ENCODE measurements at regions not wholly inside any gene's neighbourhood (a gene's known extent, or its start where the extent isn't known, plus 50 kb on each side); places are given as distances from the start of the nearest gene placed in this dataset.

GRCh38 chr3:31404871-31405270, 127.9 kb upstream of the STT3B start:
- DNase-seq (ENCODE audit: low read depth in 2 of 3, low spot score in 2 of 3), result no peak

GRCh38 chr3:31405515-31405914, 127.2 kb upstream of the STT3B start:
- no peak for DNase-seq (ENCODE audit: low read depth in 2 of 3, low spot score in 2 of 3)

DNA sequence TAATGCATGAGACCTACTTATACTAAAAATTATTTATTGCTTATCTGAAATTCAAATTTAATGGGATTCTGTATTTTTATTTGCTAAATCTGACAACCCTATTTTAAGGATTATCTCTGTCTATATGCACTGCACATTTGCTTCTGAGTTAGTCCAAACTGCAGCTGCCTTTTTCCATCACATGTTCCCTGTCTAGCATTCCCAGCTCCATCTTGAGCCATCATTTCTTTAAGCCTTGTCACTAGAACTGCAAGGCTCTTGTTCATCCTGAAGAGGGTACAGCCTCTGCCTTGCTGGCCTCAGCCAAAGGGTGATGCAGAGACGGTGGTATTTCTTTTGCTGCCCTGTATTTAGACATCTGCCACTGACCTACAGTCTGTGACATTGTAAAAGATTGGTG, 125.8 kb upstream of the STT3B start:
- DNase-seq (ENCODE audit: low read depth in 2 of 3, low spot score in 2 of 3), result no peak

DNA sequence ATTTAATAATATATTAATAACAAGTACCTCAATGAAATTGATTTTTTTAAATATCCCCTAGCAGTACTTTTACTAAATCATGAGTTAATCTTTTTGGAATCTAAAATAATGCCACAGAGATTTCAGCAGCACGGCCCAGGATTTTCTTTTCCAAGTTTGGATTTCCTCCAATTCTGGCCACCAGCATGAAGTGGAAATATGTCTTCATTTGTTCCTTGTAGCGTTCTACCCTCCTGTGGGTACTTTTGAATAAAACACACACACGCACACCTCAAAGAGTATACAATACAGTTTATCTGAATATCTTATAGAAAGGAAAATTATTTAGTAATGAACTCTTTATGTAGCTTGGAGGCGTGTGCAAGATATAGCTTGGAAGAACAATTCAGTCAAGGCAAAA, 125.1 kb upstream of the STT3B start:
- no peak for DNase-seq (ENCODE audit: low read depth in 2 of 3, low spot score in 2 of 3)

DNA sequence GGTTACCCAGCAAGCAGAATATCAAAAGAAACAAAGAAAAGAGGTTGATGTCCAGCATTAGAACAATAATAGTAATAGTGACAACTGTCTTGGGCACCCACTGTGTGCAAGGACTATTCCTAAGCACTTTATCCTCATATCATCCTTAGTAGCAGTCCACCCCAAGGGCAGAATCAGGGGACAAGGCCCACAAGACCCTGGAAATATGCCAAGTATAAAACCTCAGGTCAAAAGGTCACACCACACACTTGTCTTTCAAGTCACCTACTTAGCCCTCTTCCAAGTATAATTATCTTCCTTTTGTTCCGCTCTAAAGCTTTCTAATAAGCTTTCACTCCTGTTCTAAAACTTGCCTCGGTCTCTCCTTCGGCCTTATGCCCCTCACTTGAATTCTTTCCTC, 124.0 kb upstream of the STT3B start:
- no peak for DNase-seq (ENCODE audit: low read depth in 2 of 3, low spot score in 2 of 3)

GRCh38 chr3:31409389-31409788, 123.3 kb upstream of the STT3B start:
- no peak for DNase-seq (ENCODE audit: low read depth in 2 of 3, low spot score in 2 of 3)

DNA sequence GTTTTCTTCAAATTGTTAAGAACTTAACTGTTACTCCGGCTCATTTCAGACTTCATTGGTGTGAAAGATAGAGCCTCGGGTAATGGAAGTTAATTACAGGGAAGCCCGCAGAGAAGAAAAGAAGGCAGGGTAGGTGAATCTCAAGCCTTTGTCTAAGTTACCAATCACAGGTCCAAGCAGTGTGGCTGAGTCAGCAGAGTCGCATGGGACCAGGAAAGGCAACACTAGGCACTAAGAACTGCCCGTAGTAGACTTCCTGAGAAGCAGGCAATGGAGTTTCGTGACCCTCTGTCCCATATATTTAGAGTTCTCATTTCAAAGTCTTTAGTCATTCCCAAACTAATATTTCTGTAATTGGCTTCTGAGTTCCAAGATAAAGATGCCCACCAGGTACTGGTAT, 122.9 kb upstream of the STT3B start:
- no peak for DNase-seq (ENCODE audit: low read depth in 2 of 3, low spot score in 2 of 3)

DNA sequence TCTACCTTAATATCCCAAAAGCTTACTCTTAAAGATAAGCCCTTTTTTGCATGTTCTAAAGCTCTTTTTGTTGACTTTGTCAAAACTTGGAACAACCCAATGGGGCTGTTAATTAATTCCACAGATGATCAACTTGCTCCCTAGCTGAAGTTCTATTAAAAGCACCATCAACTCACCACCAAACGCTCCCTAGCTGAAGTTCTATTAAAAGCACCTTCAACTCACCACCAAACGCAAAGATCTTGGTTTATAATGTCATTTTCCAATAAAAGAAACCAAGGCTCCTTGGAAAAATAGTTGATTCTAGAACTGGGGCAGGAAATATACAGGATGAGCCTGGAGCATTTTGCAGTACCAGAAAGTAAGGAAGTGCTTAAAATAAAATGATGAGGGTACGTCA, 122.3 kb upstream of the STT3B start:
- no peak for DNase-seq (ENCODE audit: low read depth in 2 of 3, low spot score in 2 of 3)

- no peak for DNase-seq (ENCODE audit: low read depth in 2 of 3, low spot score in 2 of 3)
These were observed 119.9 kb upstream of the STT3B start for GRCh38 chr3:31412832-31413231.

- DNase-seq (ENCODE audit: low read depth in 2 of 3, low spot score in 2 of 3), result no peak
These were observed 119.2 kb upstream of the STT3B start for GRCh38 chr3:31413515-31413914.

DNA sequence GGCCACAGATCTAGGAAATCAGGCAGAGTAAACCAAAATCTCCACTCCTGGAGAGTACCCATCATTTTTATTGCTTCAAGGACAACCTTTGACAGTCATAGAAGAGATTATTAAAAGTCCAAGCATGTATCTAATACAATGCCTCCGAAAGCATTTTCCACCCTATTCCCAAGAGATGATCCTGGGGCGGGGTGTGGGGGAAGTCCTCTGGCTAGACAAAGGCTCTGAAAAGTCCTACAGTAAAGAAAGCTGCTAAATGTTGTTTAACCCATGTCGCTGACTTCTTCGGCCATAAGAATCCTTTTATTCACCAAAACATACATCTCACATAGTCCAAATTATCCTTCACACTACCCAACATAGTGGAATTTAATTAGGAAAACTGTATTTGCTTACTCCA, 115.7 kb upstream of the STT3B start:
- DNase-seq (ENCODE audit: low read depth in 2 of 3, low spot score in 2 of 3), result no peak

DNA sequence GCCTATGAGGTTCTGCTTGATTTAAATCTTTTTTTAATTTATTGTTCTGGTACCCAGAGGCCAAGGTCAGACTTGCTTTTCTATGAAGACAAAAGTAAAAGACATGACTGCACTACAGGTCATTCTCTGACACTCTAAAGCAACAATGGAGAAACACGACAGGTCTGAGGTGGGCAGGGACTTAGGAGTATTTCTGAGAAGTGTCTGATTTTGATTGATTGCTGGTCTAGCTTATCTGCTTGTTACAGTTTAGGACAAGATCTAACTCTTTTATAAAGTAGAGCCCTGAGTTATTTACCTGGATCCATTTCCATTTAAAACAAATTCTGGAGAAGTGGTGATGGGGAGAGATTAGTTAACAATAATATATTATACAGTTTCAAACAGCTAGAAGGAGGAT, 115.2 kb upstream of the STT3B start:
- DNase-seq (ENCODE audit: low read depth in 2 of 3, low spot score in 2 of 3), result no peak

GRCh38 chr3:31420311-31420710, 112.4 kb upstream of the STT3B start:
- DNase-seq (ENCODE audit: low read depth in 2 of 3, low spot score in 2 of 3), result no peak

DNA sequence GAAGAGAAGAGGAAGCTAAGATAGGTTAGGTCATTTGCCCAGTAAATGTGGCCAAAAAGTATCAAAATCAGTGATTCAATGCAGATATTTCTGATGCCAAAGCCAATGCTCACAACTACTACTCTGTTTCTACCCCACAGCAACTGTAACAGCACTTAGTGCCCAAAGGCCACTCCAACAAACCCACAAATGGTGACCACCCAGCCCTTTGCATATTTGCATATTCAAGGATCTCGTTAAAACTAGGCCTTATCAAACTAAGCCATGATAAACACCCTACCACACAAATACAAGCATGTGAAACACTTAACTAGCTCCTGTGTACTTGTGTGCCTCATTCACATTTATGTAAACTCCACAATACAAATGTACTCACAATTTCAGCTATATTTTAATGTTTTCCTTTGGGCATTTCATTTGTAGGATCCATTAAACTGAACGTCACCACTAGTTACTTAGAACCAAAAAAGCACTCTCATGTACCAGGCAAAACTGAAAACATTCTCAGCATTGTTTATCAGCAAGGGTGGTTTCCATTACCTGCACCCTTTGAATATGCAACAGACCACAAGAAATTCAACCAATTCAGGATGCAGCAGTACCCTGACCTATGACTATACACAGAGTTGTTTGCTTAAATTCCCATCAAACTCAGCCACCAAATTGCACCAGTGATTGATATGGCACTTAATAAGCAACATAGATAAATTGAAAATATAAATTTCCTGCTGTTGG, 111.2 kb upstream of the STT3B start:
- DNase-seq (ENCODE audit: low read depth in 2 of 3, low spot score in 2 of 3), result no peak

GRCh38 chr3:31422237-31422636, 110.5 kb upstream of the STT3B start:
- no peak for DNase-seq (ENCODE audit: low read depth in 2 of 3, low spot score in 2 of 3)

DNA sequence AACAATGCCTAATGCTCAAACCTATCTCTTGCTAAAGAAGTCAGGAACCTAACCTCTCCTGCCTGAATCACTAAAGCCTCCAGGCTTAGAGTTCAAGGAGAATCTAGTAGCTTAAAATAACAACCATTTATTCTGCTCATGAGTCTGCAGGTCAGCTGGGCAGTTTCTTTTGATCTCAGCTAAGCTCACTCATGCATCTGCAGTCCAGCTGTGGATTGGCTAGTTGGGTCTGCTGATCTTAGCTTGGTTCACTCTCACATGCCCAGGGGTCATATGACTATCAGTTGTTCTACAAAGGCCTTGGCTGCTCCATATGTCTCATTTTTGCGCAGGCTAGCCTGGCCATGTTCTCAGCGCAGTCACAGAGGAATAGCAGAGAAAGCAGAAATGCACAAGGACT, 109.2 kb upstream of the STT3B start:
- no peak for DNase-seq (ENCODE audit: low read depth in 2 of 3, low spot score in 2 of 3)

GRCh38 chr3:31425401-31425800, 107.3 kb upstream of the STT3B start:
- DNase-seq (ENCODE audit: low read depth in 2 of 3, low spot score in 2 of 3), result no peak

GRCh38 chr3:31427623-31428022, 105.1 kb upstream of the STT3B start:
- no peak for DNase-seq (ENCODE audit: low read depth in 2 of 3, low spot score in 2 of 3)

DNA sequence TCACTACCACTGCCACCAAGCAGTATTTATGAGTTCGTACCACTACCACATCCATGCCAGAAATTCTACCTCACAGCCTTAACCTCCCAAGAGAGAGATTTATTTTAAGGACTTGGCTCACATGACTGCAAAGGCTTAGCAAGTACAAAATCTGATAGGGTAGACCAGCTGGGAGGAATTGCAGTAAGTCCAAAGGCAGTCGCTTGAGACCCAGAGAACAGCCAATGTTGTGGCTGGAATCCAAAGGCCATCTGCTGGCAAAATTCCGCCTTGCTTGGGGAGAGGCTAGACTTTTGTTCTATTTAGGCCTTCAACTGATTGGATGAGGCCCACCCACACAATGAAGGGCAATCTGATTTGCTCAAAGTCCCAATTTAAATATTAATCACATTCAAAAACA, 101.4 kb upstream of the STT3B start:
- DNase-seq (ENCODE audit: low read depth in 2 of 3, low spot score in 2 of 3), result no peak

DNA sequence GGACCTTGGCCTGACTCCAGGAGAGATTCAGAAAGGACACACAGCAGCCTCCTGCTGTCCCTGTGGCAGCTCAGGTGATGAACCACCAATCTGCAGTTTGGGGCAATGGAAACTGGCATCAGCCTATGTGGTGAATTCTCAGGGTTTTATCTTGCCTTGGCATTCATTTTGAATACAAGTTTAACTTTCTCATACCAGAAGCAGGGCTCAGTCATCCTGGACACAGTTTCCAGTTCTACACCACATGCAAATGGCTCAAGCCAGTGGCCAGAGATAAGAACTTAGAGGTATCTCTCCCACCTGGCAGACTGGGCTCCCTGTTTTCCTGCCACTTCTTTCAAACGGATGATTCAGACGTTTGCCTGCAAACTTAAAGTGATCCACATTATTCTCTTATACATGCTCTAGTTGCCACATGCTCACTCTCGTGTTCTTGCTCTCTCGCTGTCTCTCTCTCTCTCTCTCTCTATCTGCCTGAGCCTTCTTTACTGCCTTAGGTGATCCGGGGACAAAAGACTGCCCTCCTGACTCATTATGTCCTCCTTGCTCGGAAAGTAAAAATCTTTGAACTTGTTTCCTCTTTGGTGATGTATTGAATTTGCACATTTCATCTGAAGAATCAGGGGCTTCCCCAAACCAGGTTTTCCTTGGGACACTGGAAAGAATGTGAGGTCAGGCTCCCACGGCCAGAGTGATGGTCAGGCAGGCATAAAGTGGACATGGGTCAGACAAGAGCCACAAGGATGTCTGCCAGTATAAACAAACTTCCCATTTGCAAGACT, 99.6 kb upstream of the STT3B start:
- no peak for DNase-seq (ENCODE audit: low read depth in 2 of 3, low spot score in 2 of 3)

- no peak for DNase-seq (ENCODE audit: low read depth in 2 of 3, low spot score in 2 of 3)
These were observed 99.1 kb upstream of the STT3B start for GRCh38 chr3:31433679-31433992.

- DNase-seq (ENCODE audit: low read depth in 2 of 3, low spot score in 2 of 3), result no peak
These were observed 97.9 kb upstream of the STT3B start for GRCh38 chr3:31434819-31435218.

DNA sequence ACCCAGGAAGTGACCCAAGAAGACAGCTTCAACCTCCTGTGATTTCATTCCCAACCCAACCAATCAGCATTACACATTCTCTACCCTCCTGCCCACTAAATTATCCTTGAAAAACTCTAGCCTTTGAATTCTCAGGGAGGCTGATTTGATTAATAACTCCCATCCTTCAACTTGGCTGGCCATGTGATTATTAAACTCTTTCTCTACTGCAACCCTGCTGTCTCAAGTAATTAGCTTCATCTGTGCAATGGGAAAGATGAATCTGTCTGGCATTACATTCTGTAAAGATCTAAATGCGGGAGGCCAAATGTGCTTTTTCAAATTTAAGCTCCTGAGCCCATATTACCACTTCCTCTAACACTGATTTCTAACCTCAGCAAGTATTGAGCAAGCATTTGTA, 95.9 kb upstream of the STT3B start:
- no peak for DNase-seq (ENCODE audit: low read depth in 2 of 3, low spot score in 2 of 3)

Measured in hematopoietic multipotent progenitor cell (in vitro differentiated cells).